ENCODE measurements at regions not wholly inside any gene's neighbourhood (a gene's known extent, or its start where the extent isn't known, plus 50 kb on each side); places are given as distances from the start of the nearest gene placed in this dataset.

DNA sequence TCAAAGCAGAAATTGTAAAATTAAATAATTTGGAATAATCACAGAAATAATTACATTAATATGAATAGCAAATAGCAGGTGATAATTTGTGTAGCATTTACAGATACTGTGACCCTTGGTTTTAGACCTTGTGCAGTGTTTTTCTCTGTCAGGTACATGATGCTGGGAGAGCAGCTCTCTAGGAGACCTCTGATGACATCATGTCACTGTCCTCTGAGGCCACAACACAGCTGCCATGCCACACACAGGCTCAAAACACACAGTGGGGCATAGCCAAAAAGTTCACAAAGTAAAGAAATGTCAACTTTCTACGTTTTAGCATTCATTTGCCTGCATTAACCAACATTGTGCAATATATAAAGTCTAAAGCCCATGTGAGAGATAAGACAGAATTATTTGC lies 71.8 kb upstream of the ZBTB20 start:
- TF ChIP-seq, protein P1, sequence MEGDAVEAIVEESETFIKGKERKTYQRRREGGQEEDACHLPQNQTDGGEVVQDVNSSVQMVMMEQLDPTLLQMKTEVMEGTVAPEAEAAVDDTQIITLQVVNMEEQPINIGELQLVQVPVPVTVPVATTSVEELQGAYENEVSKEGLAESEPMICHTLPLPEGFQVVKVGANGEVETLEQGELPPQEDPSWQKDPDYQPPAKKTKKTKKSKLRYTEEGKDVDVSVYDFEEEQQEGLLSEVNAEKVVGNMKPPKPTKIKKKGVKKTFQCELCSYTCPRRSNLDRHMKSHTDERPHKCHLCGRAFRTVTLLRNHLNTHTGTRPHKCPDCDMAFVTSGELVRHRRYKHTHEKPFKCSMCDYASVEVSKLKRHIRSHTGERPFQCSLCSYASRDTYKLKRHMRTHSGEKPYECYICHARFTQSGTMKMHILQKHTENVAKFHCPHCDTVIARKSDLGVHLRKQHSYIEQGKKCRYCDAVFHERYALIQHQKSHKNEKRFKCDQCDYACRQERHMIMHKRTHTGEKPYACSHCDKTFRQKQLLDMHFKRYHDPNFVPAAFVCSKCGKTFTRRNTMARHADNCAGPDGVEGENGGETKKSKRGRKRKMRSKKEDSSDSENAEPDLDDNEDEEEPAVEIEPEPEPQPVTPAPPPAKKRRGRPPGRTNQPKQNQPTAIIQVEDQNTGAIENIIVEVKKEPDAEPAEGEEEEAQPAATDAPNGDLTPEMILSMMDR (IDR thresholded peaks at IDR 0.05 in 8 of 11, conservative IDR thresholded peaks at IDR 0.05 in 3 of 11) = no peak
- no peak for TF ChIP-seq POLR2A (IDR thresholded peaks at IDR 0.05)

Measured in spleen (tissue), 7 donors.